ENCODE measurements at regions not wholly inside any gene's neighbourhood (a gene's known extent, or its start where the extent isn't known, plus 50 kb on each side); places are given as distances from the start of the nearest gene placed in this dataset.

GRCh38 chr4:136484996-136485395 is 1047.3 kb downstream of the PCDH18 start:
- DNase-seq: no peak

- DNase-seq: no peak
Measured at GRCh38 chr4:136476753-136477152, 1055.5 kb downstream of the PCDH18 start.

GRCh38 chr4:136471051-136471450 is 1061.2 kb downstream of the PCDH18 start:
- DNase-seq: no peak

- no peak for DNase-seq
Measured at GRCh38 chr4:136465691-136466090, 1066.6 kb downstream of the PCDH18 start.

GRCh38 chr4:136463941-136464340 is 1068.4 kb downstream of the PCDH18 start:
- DNase-seq: no peak

GRCh38 chr4:136461533-136461932 is 1070.8 kb downstream of the PCDH18 start:
- DNase-seq: no peak

GRCh38 chr4:136458326-136458725 is 1074.0 kb downstream of the PCDH18 start:
- no peak for DNase-seq

GRCh38 chr4:136457577-136457976 is 1074.7 kb downstream of the PCDH18 start:
- no peak for DNase-seq

- DNase-seq: no peak
Measured at GRCh38 chr4:136457004-136457403, 1075.3 kb downstream of the PCDH18 start.

- no peak for DNase-seq
Measured at GRCh38 chr4:136443006-136443405, 1089.3 kb downstream of the PCDH18 start.

- DNase-seq: no peak
Measured at GRCh38 chr4:136442447-136442846, 1089.8 kb downstream of the PCDH18 start.

GRCh38 chr4:136441629-136442282 is 1090.5 kb downstream of the PCDH18 start:
- no peak for DNase-seq

- DNase-seq: no peak
Measured at GRCh38 chr4:136438645-136439044, 1093.6 kb downstream of the PCDH18 start.

- no peak for DNase-seq
Measured at GRCh38 chr4:136424052-136424451, 1108.2 kb downstream of the PCDH18 start.

- DNase-seq: no peak
Measured at GRCh38 chr4:136414981-136415380, 1117.3 kb downstream of the PCDH18 start.

- DNase-seq: no peak
Measured at GRCh38 chr4:136412708-136413107, 1119.6 kb downstream of the PCDH18 start.

GRCh38 chr4:136400829-136401228 is 1131.5 kb downstream of the PCDH18 start:
- no peak for DNase-seq

- DNase-seq: no peak
Measured at GRCh38 chr4:136395212-136395722, 1137.0 kb downstream of the PCDH18 start.

GRCh38 chr4:136392576-136392975 is 1139.7 kb downstream of the PCDH18 start:
- DNase-seq: no peak

- no peak for DNase-seq
Measured at GRCh38 chr4:136390824-136391223, 1141.5 kb downstream of the PCDH18 start.

GRCh38 chr4:136383082-136383481 is 1149.2 kb downstream of the PCDH18 start:
- DNase-seq: no peak

- DNase-seq: no peak
Measured at GRCh38 chr4:136371231-136371630, 1161.1 kb downstream of the PCDH18 start.

- DNase-seq: no peak
Measured at GRCh38 chr4:136369073-136369472, 1163.2 kb downstream of the PCDH18 start.

GRCh38 chr4:136357556-136357955 is 1174.7 kb downstream of the PCDH18 start:
- DNase-seq: no peak

GRCh38 chr4:136355970-136356369 is 1176.3 kb downstream of the PCDH18 start:
- DNase-seq: no peak

Measured in CD4-positive, alpha-beta T cell treated with Interleukin-12 subunit alpha and Interleukin-12 subunit beta, for 1 hour (primary cell).